CD4-positive, alpha-beta memory T cell (primary cell): ENCODE measurements at regions not wholly inside any gene's neighbourhood (a gene's known extent, or its start where the extent isn't known, plus 50 kb on each side); places are given as distances from the start of the nearest gene placed in this dataset.

ENCODE experiments used
- CTCF ChIA-PET: fragments of 350-600 bp; sonication (Branson Sonifier 250); formaldehyde crosslinking; loops from one replicate; lab custom pipeline; 2021; ENCODE audit warnings: inconsistent platforms; ENCODE audit not compliant: partially characterized antibody; lab: Charles Lee
- POLR2A ChIA-PET: fragments of 350-600 bp; sonication (Branson Sonifier 250); formaldehyde crosslinking; loops from one replicate; lab custom pipeline; 2021; ENCODE audit not compliant: partially characterized antibody; lab: Charles Lee
- DNase-seq, 5 donors: peaks; one replicate each; pipeline versions ENCODE4 v3.0.0 to v3.0.0-alpha.2; 2020 to 2022; ENCODE audit warnings: mixed read lengths in 1 of 5
- H3K27ac ChIP-seq: one replicate; pipeline ENCODE4 v1.7.0; 2013; ENCODE audit warnings: low read depth, low read length
- H3K27me3 ChIP-seq: 2 replicates; pipeline ENCODE4 v1.7.0; 2013; ENCODE audit warnings: mild to moderate bottlenecking, low read length, moderate library complexity; ENCODE audit not compliant: insufficient read depth
- H3K36me3 ChIP-seq: 2 replicates; pipeline ENCODE4 v1.7.0; 2013; ENCODE audit warnings: mild to moderate bottlenecking, low read length, moderate library complexity; ENCODE audit not compliant: insufficient read depth
- H3K4me1 ChIP-seq: 2 replicates; pipeline ENCODE4 v1.7.0; 2013; ENCODE audit warnings: mild to moderate bottlenecking, low read length, moderate library complexity; ENCODE audit not compliant: insufficient read depth
- H3K4me3 ChIP-seq, 2 donors: one replicate each; pipeline ENCODE4 v1.7.0; 2013; ENCODE audit warnings: low read length in 2 of 2, mild to moderate bottlenecking in 1 of 2
- H3K9me3 ChIP-seq, 2 donors: one replicate each; pipeline ENCODE4 v1.7.0; 2013; ENCODE audit warnings: low read length in 2 of 2, control low read depth in 1 of 2; ENCODE audit not compliant: control insufficient read depth in 1 of 2
- H3K27ac Mint-ChIP-seq, 7 donors: one replicate each; pipeline ENCODE4 v1.8.0; 2020 to 2021; ENCODE audit warnings: mixed read lengths in 7 of 7, mild to moderate bottlenecking in 6 of 7, inconsistent platforms in 3 of 7, moderate library complexity in 3 of 7
- H3K27me3 Mint-ChIP-seq, 2 donors: one replicate each; pipeline ENCODE4 v1.8.0; 2020 to 2021; ENCODE audit warnings: mixed read lengths in 2 of 2
- H3K36me3 Mint-ChIP-seq, 2 donors: one replicate each; pipeline ENCODE4 v1.8.0; 2020 to 2021; ENCODE audit warnings: mixed read lengths in 2 of 2, inconsistent platforms in 1 of 2, mild to moderate bottlenecking in 1 of 2
- H3K4me1 Mint-ChIP-seq, 4 donors: one replicate each; pipeline ENCODE4 v1.8.0; 2020 to 2021; ENCODE audit warnings: mixed read lengths in 4 of 4, mild to moderate bottlenecking in 1 of 4
- H3K4me3 Mint-ChIP-seq, 8 donors: one replicate each; pipeline ENCODE4 v1.8.0; 2020 to 2021; ENCODE audit warnings: mixed read lengths in 8 of 8, mild to moderate bottlenecking in 7 of 8, moderate library complexity in 6 of 8, inconsistent platforms in 3 of 8
- H3K9me3 Mint-ChIP-seq, 8 donors: one replicate each; pipeline ENCODE4 v1.8.0; 2020 to 2021; ENCODE audit warnings: mixed read lengths in 8 of 8, mild to moderate bottlenecking in 5 of 8, inconsistent platforms in 3 of 8, moderate library complexity in 1 of 8
- intact Hi-C: fragments of 100-400 bp; cut with micrococcal nuclease; formaldehyde crosslinking; loops from one replicate; pipeline ENCODE4 v1.15.1; 2023

GRCh38 chr22:48572951-48573350 lies 1254.7 kb downstream of the BRD1 start:
- H3K4me3 Mint-ChIP-seq: no peak overlapping the region
- CTCF ChIA-PET: no interaction called here
- H3K27ac Mint-ChIP-seq: no peak overlapping the region
- peaks cover 3 to 30% (median 17%) of the 10 kb centered on the region in 8 donors for H3K9me3 Mint-ChIP-seq
- Histone ChIP-seq H3K27me3 (peaks cover 6% of the 10 kb centered on the region), H3K36me3 (no peaks in the 10 kb centered on the region), H3K4me3 (no peak overlapping the region), H3K27ac (no peak overlapping the region), H3K4me1 (no peaks in the 10 kb centered on the region), H3K9me3 (peaks cover 0 to 5% of the 10 kb centered on the region in 2 donors)
- intact Hi-C loops: no loop called here
- DNase-seq: no peak
- peaks cover 23 to 25% of the 10 kb centered on the region in 2 donors for H3K27me3 Mint-ChIP-seq
- POLR2A ChIA-PET: no interaction called here
- peaks cover 1 to 4% of the 10 kb centered on the region in 2 donors for H3K36me3 Mint-ChIP-seq
- H3K4me1 Mint-ChIP-seq: peaks cover 1 to 5% (median 3%) of the 10 kb centered on the region in 4 donors

GRCh38 chr22:48570912-48571311 lies 1256.8 kb downstream of the BRD1 start:
- ChIA-PET POLR2A (no interaction called here), CTCF (no interaction called here)
- no peak overlapping the region for H3K27ac ChIP-seq
- Mint-ChIP-seq H3K4me3 (no peak overlapping the region), H3K4me1 (peaks cover 0 to 11% (median 3%) of the 10 kb centered on the region in 4 donors), H3K36me3 (peaks cover 1 to 4% of the 10 kb centered on the region in 2 donors), H3K27ac (no peak overlapping the region), H3K27me3 (peaks cover 22 to 24% of the 10 kb centered on the region in 2 donors), H3K9me3 (peaks cover 3 to 30% (median 17%) of the 10 kb centered on the region in 8 donors)
- no peaks in the 10 kb centered on the region for H3K36me3 ChIP-seq
- H3K27me3 ChIP-seq: peaks cover 6% of the 10 kb centered on the region
- no peaks in the 10 kb centered on the region for H3K4me1 ChIP-seq
- H3K4me3 ChIP-seq: no peak overlapping the region
- no peak for DNase-seq
- H3K9me3 ChIP-seq: peaks cover 0 to 5% of the 10 kb centered on the region in 2 donors
- intact Hi-C loops: no loop called here

- H3K27me3 ChIP-seq: peaks cover 5% of the 10 kb centered on the region
- no peak overlapping the region for H3K27ac ChIP-seq
- CTCF ChIA-PET: no interaction called here
- peaks cover 0 to 5% of the 10 kb centered on the region in 2 donors for H3K9me3 ChIP-seq
- no peak overlapping the region for H3K27ac Mint-ChIP-seq
- peaks cover 0 to 8% (median 3%) of the 10 kb centered on the region in 4 donors for H3K4me1 Mint-ChIP-seq
- H3K4me3 Mint-ChIP-seq: no peak overlapping the region
- H3K9me3 Mint-ChIP-seq: peaks cover 3 to 30% (median 17%) of the 10 kb centered on the region in 8 donors
- H3K27me3 Mint-ChIP-seq: peaks cover 21 to 23% of the 10 kb centered on the region in 2 donors
- POLR2A ChIA-PET: no interaction called here
- H3K4me3 ChIP-seq: no peak overlapping the region
- no peak for DNase-seq
- intact Hi-C loops: no loop called here
- peaks cover 1 to 4% of the 10 kb centered on the region in 2 donors for H3K36me3 Mint-ChIP-seq
- no peaks in the 10 kb centered on the region for H3K36me3 ChIP-seq
- H3K4me1 ChIP-seq: no peaks in the 10 kb centered on the region
Measured at GRCh38 chr22:48569476-48570233, 1258.0 kb downstream of the BRD1 start.

- ChIA-PET POLR2A (no interaction called here), CTCF (no interaction called here)
- Mint-ChIP-seq H3K36me3 (peaks cover 1 to 4% of the 10 kb centered on the region in 2 donors), H3K4me3 (no peak overlapping the region), H3K27ac (no peak overlapping the region), H3K27me3 (peaks cover 14 to 24% of the 10 kb centered on the region in 2 donors), H3K9me3 (peaks cover 3 to 30% (median 17%) of the 10 kb centered on the region in 8 donors), H3K4me1 (peaks cover 0 to 6% (median 3%) of the 10 kb centered on the region in 4 donors)
- Histone ChIP-seq H3K9me3 (peaks cover 0 to 5% of the 10 kb centered on the region in 2 donors), H3K27ac (no peak overlapping the region), H3K4me1 (no peaks in the 10 kb centered on the region), H3K27me3 (no peaks in the 10 kb centered on the region), H3K36me3 (no peaks in the 10 kb centered on the region), H3K4me3 (no peak overlapping the region)
- DNase-seq: no peak
- intact Hi-C loops: no loop called here
Measured at GRCh38 chr22:48568736-48569330, 1258.8 kb downstream of the BRD1 start.

GRCh38 chr22:48567213-48567975 lies 1260.3 kb downstream of the BRD1 start:
- H3K4me3 Mint-ChIP-seq: peak overlapping the region in 3 of 8 donors; percentile 32 to 59 (median 47)
- Histone ChIP-seq H3K4me1 (no peaks in the 10 kb centered on the region), H3K9me3 (peaks cover 0 to 5% of the 10 kb centered on the region in 2 donors), H3K27me3 (no peaks in the 10 kb centered on the region), H3K27ac (no peak overlapping the region), H3K36me3 (no peaks in the 10 kb centered on the region), H3K4me3 (no peak overlapping the region)
- peaks cover 3 to 26% (median 17%) of the 10 kb centered on the region in 8 donors for H3K9me3 Mint-ChIP-seq
- no peak for DNase-seq
- peaks cover under 1 to 4% of the 10 kb centered on the region in 2 donors for H3K36me3 Mint-ChIP-seq
- H3K4me1 Mint-ChIP-seq: peaks cover 0 to 6% (median 3%) of the 10 kb centered on the region in 4 donors
- intact Hi-C loops: no loop called here
- ChIA-PET CTCF (no interaction called here), POLR2A (no interaction called here)
- H3K27me3 Mint-ChIP-seq: peaks cover 10 to 22% of the 10 kb centered on the region in 2 donors
- H3K27ac Mint-ChIP-seq: no peak overlapping the region

GRCh38 chr22:48566741-48567140 lies 1260.9 kb downstream of the BRD1 start:
- Histone ChIP-seq H3K4me1 (no peaks in the 10 kb centered on the region), H3K36me3 (no peaks in the 10 kb centered on the region), H3K27ac (no peak overlapping the region), H3K27me3 (no peaks in the 10 kb centered on the region), H3K4me3 (no peak overlapping the region), H3K9me3 (peaks cover 0 to 5% of the 10 kb centered on the region in 2 donors)
- H3K4me3 Mint-ChIP-seq: peak overlapping the region in 2 of 8 donors; percentile 47 to 59
- ChIA-PET POLR2A (no interaction called here), CTCF (no interaction called here)
- peaks cover 0 to 6% (median 3%) of the 10 kb centered on the region in 4 donors for H3K4me1 Mint-ChIP-seq
- H3K9me3 Mint-ChIP-seq: peaks cover 3 to 20% (median 13%) of the 10 kb centered on the region in 8 donors
- H3K36me3 Mint-ChIP-seq: peaks cover 0 to 3% of the 10 kb centered on the region in 2 donors
- H3K27ac Mint-ChIP-seq: no peak overlapping the region
- H3K27me3 Mint-ChIP-seq: peaks cover 10 to 21% of the 10 kb centered on the region in 2 donors
- DNase-seq: no peak
- intact Hi-C loops: no loop called here
